ENCODE measurements at regions not wholly inside any gene's neighbourhood (a gene's known extent, or its start where the extent isn't known, plus 50 kb on each side); places are given as distances from the start of the nearest gene placed in this dataset.

DNA sequence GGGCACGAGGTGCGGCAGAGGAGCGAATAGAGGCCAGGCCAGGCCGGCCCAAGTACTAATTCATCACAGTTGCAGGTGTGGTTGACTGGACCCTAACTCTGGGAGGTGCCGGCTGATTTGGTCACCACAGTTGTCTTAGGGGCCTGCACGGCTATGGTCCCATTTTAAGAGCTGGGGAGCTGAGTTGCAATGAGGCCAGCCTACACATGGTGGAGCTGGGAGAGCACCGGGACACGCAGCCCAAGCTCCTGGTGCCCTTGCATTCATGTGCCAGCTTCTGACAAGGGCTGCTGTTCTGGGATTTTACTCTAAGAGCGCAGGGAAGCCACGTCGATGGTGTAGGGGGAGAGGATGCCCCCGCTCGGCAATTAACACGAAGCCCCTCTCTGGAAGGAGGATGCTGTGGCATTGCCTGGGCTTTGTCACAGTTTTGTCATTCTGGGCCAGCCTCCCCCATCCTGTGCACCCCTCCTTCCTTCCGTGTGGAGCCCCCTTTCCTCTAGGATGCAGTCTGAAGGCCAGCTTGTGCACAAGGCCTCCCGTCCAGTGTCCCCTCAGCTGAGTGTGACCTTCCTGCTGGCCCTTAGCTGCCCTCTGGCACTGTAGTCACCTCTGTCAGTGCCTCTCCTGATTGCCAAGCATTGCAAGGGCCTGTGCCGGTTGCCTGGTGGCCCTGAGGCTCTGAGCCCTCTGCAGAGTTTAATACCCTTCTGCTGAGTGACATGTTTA is 109.4 kb upstream of the C1QTNF9B start:
- TF ChIP-seq, protein P1, sequence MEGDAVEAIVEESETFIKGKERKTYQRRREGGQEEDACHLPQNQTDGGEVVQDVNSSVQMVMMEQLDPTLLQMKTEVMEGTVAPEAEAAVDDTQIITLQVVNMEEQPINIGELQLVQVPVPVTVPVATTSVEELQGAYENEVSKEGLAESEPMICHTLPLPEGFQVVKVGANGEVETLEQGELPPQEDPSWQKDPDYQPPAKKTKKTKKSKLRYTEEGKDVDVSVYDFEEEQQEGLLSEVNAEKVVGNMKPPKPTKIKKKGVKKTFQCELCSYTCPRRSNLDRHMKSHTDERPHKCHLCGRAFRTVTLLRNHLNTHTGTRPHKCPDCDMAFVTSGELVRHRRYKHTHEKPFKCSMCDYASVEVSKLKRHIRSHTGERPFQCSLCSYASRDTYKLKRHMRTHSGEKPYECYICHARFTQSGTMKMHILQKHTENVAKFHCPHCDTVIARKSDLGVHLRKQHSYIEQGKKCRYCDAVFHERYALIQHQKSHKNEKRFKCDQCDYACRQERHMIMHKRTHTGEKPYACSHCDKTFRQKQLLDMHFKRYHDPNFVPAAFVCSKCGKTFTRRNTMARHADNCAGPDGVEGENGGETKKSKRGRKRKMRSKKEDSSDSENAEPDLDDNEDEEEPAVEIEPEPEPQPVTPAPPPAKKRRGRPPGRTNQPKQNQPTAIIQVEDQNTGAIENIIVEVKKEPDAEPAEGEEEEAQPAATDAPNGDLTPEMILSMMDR (IDR thresholded peaks at IDR 0.05): no peak
- TF ChIP-seq EP300 (IDR thresholded peaks at IDR 0.05) (no peak), POLR2A (IDR thresholded peaks at IDR 0.05) (no peak)

Data from stomach (tissue), 4 donors.